ENCODE measurements at regions not wholly inside any gene's neighbourhood (a gene's known extent, or its start where the extent isn't known, plus 50 kb on each side); places are given as distances from the start of the nearest gene placed in this dataset.

- H3K27ac ChIP-seq (replicated peaks), result no peak overlapping the region
- H3K27me3 ChIP-seq (ENCODE audit: insufficient read depth, poor library complexity, severe bottlenecking), result no peaks in the 10 kb centered on the region
- TF ChIP-seq REST (IDR thresholded peaks at IDR 0.05; ENCODE audit: insufficient replicate concordance, low read depth), result no peak
- no peak overlapping the region for H3K4me3 ChIP-seq (replicated peaks; ENCODE audit: insufficient read depth, low read length)
- DNase-seq (ENCODE audit: low read depth in 1 of 2, low spot score in 1 of 2), result no peak
These were observed 59.4 kb upstream of the HAAO start for GRCh38 chr2:42851740-42852250.

GRCh38 chr2:42851186-42851585 is 58.8 kb upstream of the HAAO start:
- no peak for DNase-seq (ENCODE audit: low read depth in 1 of 2, low spot score in 1 of 2)
- TF ChIP-seq POLR2AphosphoS5 (IDR thresholded peaks at IDR 0.05; ENCODE audit: low read depth), result no peak
- TF ChIP-seq GABPA (IDR thresholded peaks at IDR 0.05; ENCODE audit: low read depth), result no peak
- no peak for TF ChIP-seq REST (IDR thresholded peaks at IDR 0.05; ENCODE audit: insufficient replicate concordance, low read depth)
- no peak for TF ChIP-seq CTCF (IDR thresholded peaks at IDR 0.05; ENCODE audit: insufficient read depth, low read length)
- TF ChIP-seq SPI1 (IDR thresholded peaks at IDR 0.05; ENCODE audit: borderline replicate concordance, low read depth), result no peak
- Histone ChIP-seq H3K27me3 (ENCODE audit: insufficient read depth, poor library complexity, severe bottlenecking) (no peaks in the 10 kb centered on the region), H3K27ac (replicated peaks) (no peak overlapping the region), H3K4me3 (replicated peaks; ENCODE audit: insufficient read depth, low read length) (no peak overlapping the region)

- no peak overlapping the region for H3K27ac ChIP-seq (replicated peaks)
- no peak for TF ChIP-seq CTCF (IDR thresholded peaks at IDR 0.05; ENCODE audit: insufficient read depth, low read length)
- no peak for TF ChIP-seq SPI1 (IDR thresholded peaks at IDR 0.05; ENCODE audit: borderline replicate concordance, low read depth)
- TF ChIP-seq REST (IDR thresholded peaks at IDR 0.05; ENCODE audit: insufficient replicate concordance, low read depth), result no peak
- TF ChIP-seq GABPA (IDR thresholded peaks at IDR 0.05; ENCODE audit: low read depth), result no peak
- TF ChIP-seq POLR2AphosphoS5 (IDR thresholded peaks at IDR 0.05; ENCODE audit: low read depth), result no peak
- no peak for DNase-seq (ENCODE audit: low read depth in 1 of 2, low spot score in 1 of 2)
- no peak overlapping the region for H3K4me3 ChIP-seq (replicated peaks; ENCODE audit: insufficient read depth, low read length)
- no peaks in the 10 kb centered on the region for H3K27me3 ChIP-seq (ENCODE audit: insufficient read depth, poor library complexity, severe bottlenecking)
These were observed 57.8 kb upstream of the HAAO start for GRCh38 chr2:42850016-42850805.
